Liver (tissue), 3 donors: ENCODE measurements at regions not wholly inside any gene's neighbourhood (a gene's known extent, or its start where the extent isn't known, plus 50 kb on each side); places are given as distances from the start of the nearest gene placed in this dataset.

ENCODE experiments used
- CTCF ChIP-seq: fragments of 150-350 bp; IDR thresholded peaks from 2 replicates; pipeline ENCODE4 v1.5.1; 2017; ENCODE audit warnings: improper control_type of control experiment, low read depth, low read length; ENCODE audit not compliant: missing input control
- EGR1 ChIP-seq, 2 donors: IDR thresholded peaks; 2 replicates each; pipeline ENCODE4 v1.6.1; 2016 to 2018; ENCODE audit warnings: antibody characterized with exemption in 2 of 2, low read depth in 2 of 2
- GABPA ChIP-seq, 2 donors: IDR thresholded peaks in 1 of 2; conservative IDR thresholded peaks in 1 of 2; 2 replicates each; pipeline ENCODE4 v1.6.1; 2016; ENCODE audit warnings: antibody characterized with exemption in 2 of 2, mild to moderate bottlenecking in 1 of 2, moderate library complexity in 1 of 2
- HNF4G ChIP-seq: IDR thresholded peaks from 2 replicates; pipeline ENCODE4 v1.6.1; 2016; ENCODE audit warnings: antibody characterized with exemption
- RAD21 ChIP-seq, 2 donors: IDR thresholded peaks; 2 replicates each; pipeline ENCODE4 v1.6.1; 2016; ENCODE audit warnings: antibody characterized with exemption in 2 of 2, mild to moderate bottlenecking in 2 of 2
- RXRA ChIP-seq, 2 donors: IDR thresholded peaks; 2 replicates each; pipeline ENCODE4 v1.6.1; 2017 to 2018; ENCODE audit warnings: antibody characterized with exemption in 2 of 2, mild to moderate bottlenecking in 1 of 2
- TAF1 ChIP-seq: conservative IDR thresholded peaks from 2 replicates; pipeline ENCODE4 v1.6.1; 2016; ENCODE audit warnings: antibody characterized with exemption, mild to moderate bottlenecking
- TF ChIP-seq, protein P1 (sequence below): IDR thresholded peaks from 2 replicates; pipeline ENCODE4 v1.6.1; 2016; ENCODE audit warnings: antibody characterized with exemption, mild to moderate bottlenecking
- donor health status: healthy.
- donor health status: healthy.

GRCh38 chr6:86331265-86331840 is 606.0 kb upstream of the HTR1E start:
- no peak for TF ChIP-seq RAD21 (IDR thresholded peaks at IDR 0.05)
- TF ChIP-seq CTCF = no peak
- TF ChIP-seq HNF4G = no peak
- TF ChIP-seq RXRA (IDR thresholded peaks at IDR 0.05) = no peak
- TF ChIP-seq GABPA (IDR thresholded peaks at IDR 0.05 in 1 of 2, conservative IDR thresholded peaks at IDR 0.05 in 1 of 2) = no peak
- no peak for TF ChIP-seq TAF1
- TF ChIP-seq EGR1 (IDR thresholded peaks at IDR 0.05; ENCODE audit: low read depth in 2 of 2) = no peak
- TF ChIP-seq, protein P1, sequence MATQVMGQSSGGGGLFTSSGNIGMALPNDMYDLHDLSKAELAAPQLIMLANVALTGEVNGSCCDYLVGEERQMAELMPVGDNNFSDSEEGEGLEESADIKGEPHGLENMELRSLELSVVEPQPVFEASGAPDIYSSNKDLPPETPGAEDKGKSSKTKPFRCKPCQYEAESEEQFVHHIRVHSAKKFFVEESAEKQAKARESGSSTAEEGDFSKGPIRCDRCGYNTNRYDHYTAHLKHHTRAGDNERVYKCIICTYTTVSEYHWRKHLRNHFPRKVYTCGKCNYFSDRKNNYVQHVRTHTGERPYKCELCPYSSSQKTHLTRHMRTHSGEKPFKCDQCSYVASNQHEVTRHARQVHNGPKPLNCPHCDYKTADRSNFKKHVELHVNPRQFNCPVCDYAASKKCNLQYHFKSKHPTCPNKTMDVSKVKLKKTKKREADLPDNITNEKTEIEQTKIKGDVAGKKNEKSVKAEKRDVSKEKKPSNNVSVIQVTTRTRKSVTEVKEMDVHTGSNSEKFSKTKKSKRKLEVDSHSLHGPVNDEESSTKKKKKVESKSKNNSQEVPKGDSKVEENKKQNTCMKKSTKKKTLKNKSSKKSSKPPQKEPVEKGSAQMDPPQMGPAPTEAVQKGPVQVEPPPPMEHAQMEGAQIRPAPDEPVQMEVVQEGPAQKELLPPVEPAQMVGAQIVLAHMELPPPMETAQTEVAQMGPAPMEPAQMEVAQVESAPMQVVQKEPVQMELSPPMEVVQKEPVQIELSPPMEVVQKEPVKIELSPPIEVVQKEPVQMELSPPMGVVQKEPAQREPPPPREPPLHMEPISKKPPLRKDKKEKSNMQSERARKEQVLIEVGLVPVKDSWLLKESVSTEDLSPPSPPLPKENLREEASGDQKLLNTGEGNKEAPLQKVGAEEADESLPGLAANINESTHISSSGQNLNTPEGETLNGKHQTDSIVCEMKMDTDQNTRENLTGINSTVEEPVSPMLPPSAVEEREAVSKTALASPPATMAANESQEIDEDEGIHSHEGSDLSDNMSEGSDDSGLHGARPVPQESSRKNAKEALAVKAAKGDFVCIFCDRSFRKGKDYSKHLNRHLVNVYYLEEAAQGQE = no peak
